Lower leg skin (tissue), 3 donors: ENCODE measurements at regions not wholly inside any gene's neighbourhood (a gene's known extent, or its start where the extent isn't known, plus 50 kb on each side); places are given as distances from the start of the nearest gene placed in this dataset.

Experiments
- CTCF ChIP-seq, 3 donors: fragments of 450-650 bp; IDR thresholded peaks; one replicate each; pipeline ENCODE4 v1.5.1; 2016; ENCODE audit warnings: antibody characterized with exemption in 3 of 3, mild to moderate bottlenecking in 3 of 3, moderate library complexity in 2 of 3
- POLR2A ChIP-seq, 2 donors: fragments of 450-650 bp; IDR thresholded peaks; one replicate each; pipeline ENCODE4 v1.6.1; 2016 to 2017; ENCODE audit warnings: antibody characterized with exemption in 2 of 2, mild to moderate bottlenecking in 1 of 2, moderate library complexity in 1 of 2

- TF ChIP-seq POLR2A (IDR thresholded peaks at IDR 0.05) = no peak
- no peak for TF ChIP-seq CTCF (IDR thresholded peaks at IDR 0.05)
Measured at GRCh38 chr1:67496329-67496728, 66.1 kb upstream of the SERBP1 start.
